ENCODE measurements at regions not wholly inside any gene's neighbourhood (a gene's known extent, or its start where the extent isn't known, plus 50 kb on each side); places are given as distances from the start of the nearest gene placed in this dataset.

- no peak overlapping the region for H3K4me3 ChIP-seq (ENCODE audit: low read length)
- no peak for DNase-seq (ENCODE audit: low read depth, low spot score)
Measured at GRCh38 chr7:41769162-41769561, 66.3 kb upstream of the INHBA start.

- no peak overlapping the region for H3K4me3 ChIP-seq (ENCODE audit: low read length)
- DNase-seq (ENCODE audit: low read depth, low spot score) = no peak
Measured at GRCh38 chr7:41763626-41764025, 60.7 kb upstream of the INHBA start.

GRCh38 chr7:41762641-41763040 lies 59.8 kb upstream of the INHBA start:
- no peak for DNase-seq (ENCODE audit: low read depth, low spot score)
- H3K4me3 ChIP-seq (ENCODE audit: low read length) = no peak overlapping the region

- no peak for DNase-seq (ENCODE audit: low read depth, low spot score)
- no peak overlapping the region for H3K4me3 ChIP-seq (ENCODE audit: low read length)
Measured at GRCh38 chr7:41760293-41760692, 57.4 kb upstream of the INHBA start.

GRCh38 chr7:41758321-41758720 lies 55.4 kb upstream of the INHBA start:
- DNase-seq (ENCODE audit: low read depth, low spot score) = no peak
- no peak overlapping the region for H3K4me3 ChIP-seq (ENCODE audit: low read length)

GRCh38 chr7:41756650-41757182 lies 53.8 kb upstream of the INHBA start:
- DNase-seq (ENCODE audit: low read depth, low spot score) = no peak
- no peak overlapping the region for H3K4me3 ChIP-seq (ENCODE audit: low read length)

GRCh38 chr7:41755096-41755495 lies 52.2 kb upstream of the INHBA start:
- DNase-seq (ENCODE audit: low read depth, low spot score) = no peak
- no peak overlapping the region for H3K4me3 ChIP-seq (ENCODE audit: low read length)

GRCh38 chr7:41754046-41754445 lies 51.2 kb upstream of the INHBA start:
- DNase-seq (ENCODE audit: low read depth, low spot score) = no peak

More at GRCh38 chr7:41754046-41754445, 51.2 kb upstream of the INHBA start:
- no peak overlapping the region for H3K4me3 ChIP-seq (ENCODE audit: low read length)
